ENCODE measurements at regions not wholly inside any gene's neighbourhood (a gene's known extent, or its start where the extent isn't known, plus 50 kb on each side); places are given as distances from the start of the nearest gene placed in this dataset.

- Mint-ChIP-seq H3K4me3 (no peak overlapping the region), H3K27ac (no peak overlapping the region), H3K9me3 (no peaks in the 10 kb centered on the region), H3K36me3 (ENCODE audit: low read depth) (no peaks in the 10 kb centered on the region), H3K4me1 (peaks cover 4% of the 10 kb centered on the region), H3K27me3 (ENCODE audit: low read depth) (no peaks in the 10 kb centered on the region)
- no peak for TF ChIP-seq CTCF (IDR thresholded peaks at IDR 0.05; ENCODE audit: unreplicated experiment in 3 of 3)
Observed at GRCh38 chr11:29265381-29265780, 751.4 kb downstream of the KCNA4 start.

GRCh38 chr11:29263971-29264682 is 752.7 kb downstream of the KCNA4 start:
- H3K4me3 Mint-ChIP-seq = no peak overlapping the region

GRCh38 chr11:29261831-29262230 is 755.0 kb downstream of the KCNA4 start:
- Mint-ChIP-seq H3K27me3 (ENCODE audit: low read depth) (no peaks in the 10 kb centered on the region), H3K4me3 (no peak overlapping the region), H3K27ac (no peak overlapping the region), H3K4me1 (no peaks in the 10 kb centered on the region), H3K36me3 (ENCODE audit: low read depth) (no peaks in the 10 kb centered on the region), H3K9me3 (peaks cover 6% of the 10 kb centered on the region)
- no peak for TF ChIP-seq CTCF (IDR thresholded peaks at IDR 0.05; ENCODE audit: unreplicated experiment in 3 of 3)

More at GRCh38 chr11:29263971-29264682, 752.7 kb downstream of the KCNA4 start:
- H3K27me3 Mint-ChIP-seq (ENCODE audit: low read depth) = no peaks in the 10 kb centered on the region
- no peak for TF ChIP-seq CTCF (IDR thresholded peaks at IDR 0.05; ENCODE audit: unreplicated experiment in 3 of 3)
- H3K4me1 Mint-ChIP-seq = peaks cover 4% of the 10 kb centered on the region
- no peaks in the 10 kb centered on the region for H3K36me3 Mint-ChIP-seq (ENCODE audit: low read depth)
- peaks cover 2% of the 10 kb centered on the region for H3K9me3 Mint-ChIP-seq
- H3K27ac Mint-ChIP-seq = no peak overlapping the region

- Mint-ChIP-seq H3K36me3 (ENCODE audit: low read depth) (no peaks in the 10 kb centered on the region), H3K4me1 (no peaks in the 10 kb centered on the region), H3K27ac (no peak overlapping the region), H3K27me3 (ENCODE audit: low read depth) (no peaks in the 10 kb centered on the region), H3K4me3 (no peak overlapping the region), H3K9me3 (peaks cover 6% of the 10 kb centered on the region)
- no peak for TF ChIP-seq CTCF (IDR thresholded peaks at IDR 0.05; ENCODE audit: unreplicated experiment in 3 of 3)
Observed at GRCh38 chr11:29260939-29261705, 755.7 kb downstream of the KCNA4 start.

- no peak for TF ChIP-seq CTCF (IDR thresholded peaks at IDR 0.05; ENCODE audit: unreplicated experiment in 3 of 3)
- no peak overlapping the region for H3K4me3 Mint-ChIP-seq
- no peaks in the 10 kb centered on the region for H3K4me1 Mint-ChIP-seq
- H3K27ac Mint-ChIP-seq = no peak overlapping the region
- no peaks in the 10 kb centered on the region for H3K27me3 Mint-ChIP-seq (ENCODE audit: low read depth)
- H3K36me3 Mint-ChIP-seq (ENCODE audit: low read depth) = no peaks in the 10 kb centered on the region
- H3K9me3 Mint-ChIP-seq = peaks cover 6% of the 10 kb centered on the region
Observed at GRCh38 chr11:29258411-29258810, 758.4 kb downstream of the KCNA4 start.
